Stimulated activated naive B cell treated with anti-CD40 and anti-IgM and Interleukin-4, amounts not matched to agents 10 μg/mL and 1 μg/mL and 100 μg/mL, for 72 hours (primary cell): ENCODE measurements at regions not wholly inside any gene's neighbourhood (a gene's known extent, or its start where the extent isn't known, plus 50 kb on each side); places are given as distances from the start of the nearest gene placed in this dataset.
"Not testable (repeated sequence)": the region's sequence is repeated elsewhere in the genome, so short reads cannot be mapped to it uniquely, and the experiment has no call there.

Experiments used
- ATAC-seq, 2 donors: fragments of 150-1000 bp; cut with Tn5 transposase; replicated peaks; 2 replicates each; pipeline ENCODE4 v1.10.0; 2021; ENCODE audit warnings: moderate library complexity in 1 of 2
- DNase-seq: peaks from one replicate; pipeline ENCODE4 v3.0.0; 2021
- H3K27ac Mint-ChIP-seq: one replicate; pipeline ENCODE4 v1.8.0; 2022; ENCODE audit warnings: mild to moderate bottlenecking, mixed read lengths
- H3K27me3 Mint-ChIP-seq, 2 donors: one replicate each; pipeline ENCODE4 v1.8.0; 2022; ENCODE audit warnings: mixed read lengths in 2 of 2
- H3K36me3 Mint-ChIP-seq, 2 donors: one replicate each; pipeline ENCODE4 v1.8.0; 2022; ENCODE audit warnings: mixed read lengths in 2 of 2, mild to moderate bottlenecking in 1 of 2
- H3K4me1 Mint-ChIP-seq, 2 donors: one replicate each; pipeline ENCODE4 v1.8.0; 2022; ENCODE audit warnings: mixed read lengths in 2 of 2, mild to moderate bottlenecking in 1 of 2
- H3K4me3 Mint-ChIP-seq, 2 donors: one replicate each; pipeline ENCODE4 v1.8.0; 2022; ENCODE audit warnings: mild to moderate bottlenecking in 2 of 2, mixed read lengths in 2 of 2, moderate library complexity in 1 of 2
- H3K9me3 Mint-ChIP-seq, 2 donors: one replicate each; pipeline ENCODE4 v1.8.0; 2022; ENCODE audit warnings: mixed read lengths in 2 of 2, mild to moderate bottlenecking in 1 of 2

DNA sequence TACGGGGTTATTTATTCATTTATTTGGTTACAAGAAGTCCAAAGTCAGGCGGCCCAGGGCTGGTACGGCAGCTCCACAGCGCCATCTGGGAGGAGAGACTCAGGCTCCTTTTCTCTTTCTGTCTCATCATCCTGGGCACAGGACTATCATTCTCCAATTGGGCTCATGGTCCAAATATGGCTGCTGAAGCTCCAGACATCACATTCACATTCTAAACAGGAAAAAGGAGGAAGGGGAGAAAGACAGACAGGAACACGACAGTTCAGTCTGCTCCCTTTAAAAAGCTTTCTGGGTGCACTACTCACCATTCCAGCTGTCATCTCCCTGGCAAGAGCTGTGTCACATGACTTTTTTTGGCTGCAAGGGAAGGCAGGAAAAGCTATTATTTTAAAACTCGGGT lies 74.4 kb upstream of the PDZD8 start:
- no peak for DNase-seq
- Mint-ChIP-seq H3K27ac (no peak overlapping the region), H3K4me3 (no peak overlapping the region), H3K4me1 (no peaks in the 10 kb centered on the region), H3K36me3 (peaks cover 0 to 3% of the 10 kb centered on the region in 2 donors), H3K27me3 (peaks cover 12 to 15% of the 10 kb centered on the region in 2 donors), H3K9me3 (peaks cover 26 to 28% of the 10 kb centered on the region in 2 donors)
- ATAC-seq = no peak

DNA sequence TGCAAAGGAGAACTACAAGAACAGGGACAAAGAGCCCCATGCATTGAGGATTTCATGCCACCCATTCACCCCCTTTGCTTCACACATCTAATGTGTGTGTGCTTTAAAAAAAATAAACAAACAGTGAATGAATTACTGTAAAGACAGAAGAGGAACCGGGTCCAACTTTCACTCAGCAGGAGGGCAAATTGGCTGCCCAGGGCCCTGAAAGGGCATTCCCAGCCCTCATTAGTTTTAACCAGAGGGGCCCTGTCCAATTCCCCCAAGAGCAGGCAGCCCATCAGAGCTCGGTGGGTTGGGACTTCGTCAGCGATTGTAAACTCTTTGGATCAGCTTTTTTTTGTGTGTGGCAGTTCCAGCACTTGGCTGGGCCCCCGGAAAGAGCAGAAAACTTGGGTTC lies 73.6 kb upstream of the PDZD8 start:
- DNase-seq = no peak
- Mint-ChIP-seq H3K9me3 (peaks cover 22 to 28% of the 10 kb centered on the region in 2 donors), H3K27ac (no peak overlapping the region), H3K36me3 (peaks cover 0 to 1% of the 10 kb centered on the region in 2 donors), H3K27me3 (peaks cover 11 to 12% of the 10 kb centered on the region in 2 donors), H3K4me1 (no peaks in the 10 kb centered on the region), H3K4me3 (no peak overlapping the region)
- no peak for ATAC-seq

DNA sequence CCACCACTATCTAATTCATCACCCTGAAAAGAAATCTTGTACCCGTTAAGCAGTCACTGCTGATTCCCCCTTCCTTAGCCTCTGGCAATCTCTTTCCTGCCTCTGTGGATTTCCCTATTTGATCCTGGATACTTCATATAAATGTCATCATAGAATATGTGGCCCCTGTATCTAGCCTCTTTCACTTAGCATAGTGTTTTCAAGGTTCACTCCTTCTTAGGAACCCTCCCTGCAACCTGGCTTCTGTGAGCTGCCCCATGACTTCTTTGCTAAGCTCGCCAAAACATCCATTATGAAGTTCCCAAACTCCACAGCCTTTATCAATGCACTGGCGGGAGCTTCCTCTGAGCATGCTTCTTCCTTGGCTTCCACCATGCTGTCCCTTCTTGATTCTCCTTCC lies 70.8 kb upstream of the PDZD8 start:
- peaks cover 1 to 18% of the 10 kb centered on the region in 2 donors for H3K4me1 Mint-ChIP-seq
- ATAC-seq (no peak), DNase-seq (no peak)
- peaks cover 0 to 1% of the 10 kb centered on the region in 2 donors for H3K36me3 Mint-ChIP-seq
- H3K27me3 Mint-ChIP-seq = peaks cover 15 to 17% of the 10 kb centered on the region in 2 donors
- H3K4me3 Mint-ChIP-seq = no peak overlapping the region
- H3K9me3 Mint-ChIP-seq = peaks cover 14 to 19% of the 10 kb centered on the region in 2 donors
- no peak overlapping the region for H3K27ac Mint-ChIP-seq

DNA sequence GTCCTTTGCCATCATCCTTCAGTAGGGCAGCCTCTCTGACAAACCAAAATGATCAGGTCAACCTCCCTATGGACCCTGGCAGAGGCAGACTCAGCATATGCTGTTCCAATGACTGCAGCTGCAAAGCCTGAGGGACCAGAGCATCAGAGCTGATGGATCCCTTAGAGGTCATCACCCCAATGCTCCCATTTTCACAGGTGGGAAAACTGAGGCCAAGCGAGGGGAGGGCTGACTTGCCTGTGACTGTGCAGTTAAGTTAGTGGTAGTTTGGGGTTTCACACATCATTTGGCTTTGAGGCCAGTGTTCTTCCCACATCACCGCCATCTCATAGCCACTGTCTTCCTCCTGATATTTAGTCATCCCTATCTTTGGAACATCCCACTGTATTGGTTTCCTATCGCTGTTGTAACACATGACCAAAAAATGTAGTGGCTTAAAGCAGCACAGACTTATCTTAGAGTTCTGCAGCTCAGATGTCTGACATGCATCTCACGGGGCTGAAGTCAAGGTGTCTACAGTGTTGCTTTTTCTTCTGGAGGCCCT lies 69.3 kb upstream of the PDZD8 start:
- H3K9me3 Mint-ChIP-seq = peaks cover 12 to 19% of the 10 kb centered on the region in 2 donors
- peaks cover 1 to 18% of the 10 kb centered on the region in 2 donors for H3K4me1 Mint-ChIP-seq
- no peak overlapping the region for H3K27ac Mint-ChIP-seq
- H3K4me3 Mint-ChIP-seq = no peak overlapping the region
- peaks cover 0 to 1% of the 10 kb centered on the region in 2 donors for H3K36me3 Mint-ChIP-seq
- H3K27me3 Mint-ChIP-seq = peaks cover 17 to 21% of the 10 kb centered on the region in 2 donors
- DNase-seq (no peak), ATAC-seq (no peak)

DNA sequence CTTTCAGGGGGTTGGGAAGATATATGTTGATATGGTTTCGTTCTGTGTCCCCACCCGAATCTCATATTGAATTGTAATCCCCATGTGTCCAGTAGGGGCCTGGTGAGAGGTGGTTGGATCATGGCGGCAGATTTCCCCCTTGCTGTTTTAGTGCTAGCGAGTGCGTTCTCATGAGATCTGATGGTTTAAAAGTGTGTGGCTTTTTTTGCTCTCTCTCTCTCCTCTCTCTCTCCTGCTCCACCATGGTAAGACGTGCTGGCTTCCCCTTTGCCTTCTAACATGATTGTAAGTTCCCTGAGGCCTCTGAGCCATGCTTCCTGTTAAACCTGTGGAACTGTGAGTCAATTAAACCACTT lies 68.4 kb upstream of the PDZD8 start:
- no peak for DNase-seq
- Mint-ChIP-seq H3K4me1 (peaks cover 1 to 18% of the 10 kb centered on the region in 2 donors), H3K36me3 (peaks cover 0 to 1% of the 10 kb centered on the region in 2 donors), H3K27ac (no peak overlapping the region), H3K9me3 (peaks cover 12 to 19% of the 10 kb centered on the region in 2 donors), H3K27me3 (peaks cover 23 to 26% of the 10 kb centered on the region in 2 donors), H3K4me3 (no peak overlapping the region)
- ATAC-seq = no peak

DNA sequence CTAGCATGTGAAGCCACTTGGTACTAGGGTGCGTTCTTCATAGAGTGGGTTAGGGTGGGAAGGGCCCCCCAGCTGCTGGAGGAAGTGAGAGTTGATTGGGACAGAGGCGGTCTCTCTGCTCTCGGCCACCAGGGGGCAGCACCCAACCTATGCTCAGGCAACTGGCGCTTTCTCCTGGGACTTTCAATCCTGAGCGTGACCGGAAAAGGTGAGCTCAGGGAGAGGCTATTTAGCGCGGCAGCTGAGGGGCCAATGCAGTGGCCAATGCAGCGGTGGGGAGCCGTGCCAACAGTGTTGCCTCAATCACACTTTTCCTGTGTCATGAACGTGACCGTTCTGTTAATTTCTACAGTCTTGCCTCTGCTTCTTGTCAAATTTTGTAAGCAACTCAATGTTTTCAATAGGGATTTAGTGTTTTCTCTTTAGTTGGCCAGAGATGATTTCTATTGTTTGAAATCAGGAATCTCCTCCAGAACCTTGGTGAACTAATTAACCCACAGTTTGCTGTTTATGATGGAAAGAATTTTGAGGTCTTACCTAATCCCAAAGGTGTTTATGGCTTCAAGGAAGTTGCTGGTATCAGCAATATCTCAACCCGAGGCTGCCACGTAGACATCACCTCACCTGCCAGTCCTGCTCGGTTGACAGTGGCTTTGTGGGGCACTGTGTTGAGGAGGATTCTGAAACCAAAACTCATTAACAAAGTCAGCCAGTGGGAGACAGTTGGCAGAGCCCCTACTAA lies 67.9 kb upstream of the PDZD8 start:
- peak; percentile 18 for DNase-seq

DNA sequence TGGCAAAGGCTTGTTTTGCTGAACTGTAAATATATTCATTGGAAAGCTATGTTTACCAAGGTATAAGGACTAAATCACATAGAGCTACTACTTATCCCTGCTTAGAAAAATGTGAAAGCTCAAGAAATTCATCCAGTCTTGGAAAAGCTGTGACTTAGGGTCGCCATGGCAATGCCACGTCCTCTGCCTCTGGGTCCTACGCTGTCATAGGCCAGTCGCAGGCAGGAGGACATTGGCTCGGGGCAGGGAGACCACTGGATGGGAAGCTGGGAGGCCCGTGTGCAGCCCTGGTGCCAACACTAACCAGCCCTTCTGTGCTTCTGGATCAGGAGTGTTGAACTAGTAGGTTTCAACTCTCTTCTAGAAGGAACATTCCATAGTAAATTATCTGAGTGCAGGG lies 67.3 kb upstream of the PDZD8 start:
- Mint-ChIP-seq H3K4me1 (peaks cover 1 to 18% of the 10 kb centered on the region in 2 donors), H3K36me3 (peaks cover 0 to 1% of the 10 kb centered on the region in 2 donors), H3K4me3 (peak overlapping the region in 1 of 2 donors; percentile 62), H3K9me3 (peaks cover 12 to 19% of the 10 kb centered on the region in 2 donors), H3K27ac (no peak overlapping the region), H3K27me3 (peaks cover 28 to 29% of the 10 kb centered on the region in 2 donors)
- ATAC-seq (no peak), DNase-seq (no peak)

More for the DNA sequence above, 67.9 kb upstream of the PDZD8 start:
- Mint-ChIP-seq H3K27ac (no peak overlapping the region), H3K9me3 (peaks cover 12 to 19% of the 10 kb centered on the region in 2 donors), H3K4me1 (peaks cover 1 to 18% of the 10 kb centered on the region in 2 donors), H3K4me3 (peak overlapping the region in 1 of 2 donors; percentile 62), H3K36me3 (peaks cover 0 to 1% of the 10 kb centered on the region in 2 donors), H3K27me3 (peaks cover 25 to 27% of the 10 kb centered on the region in 2 donors)
- ATAC-seq = peak; percentile 74 to 75

DNA sequence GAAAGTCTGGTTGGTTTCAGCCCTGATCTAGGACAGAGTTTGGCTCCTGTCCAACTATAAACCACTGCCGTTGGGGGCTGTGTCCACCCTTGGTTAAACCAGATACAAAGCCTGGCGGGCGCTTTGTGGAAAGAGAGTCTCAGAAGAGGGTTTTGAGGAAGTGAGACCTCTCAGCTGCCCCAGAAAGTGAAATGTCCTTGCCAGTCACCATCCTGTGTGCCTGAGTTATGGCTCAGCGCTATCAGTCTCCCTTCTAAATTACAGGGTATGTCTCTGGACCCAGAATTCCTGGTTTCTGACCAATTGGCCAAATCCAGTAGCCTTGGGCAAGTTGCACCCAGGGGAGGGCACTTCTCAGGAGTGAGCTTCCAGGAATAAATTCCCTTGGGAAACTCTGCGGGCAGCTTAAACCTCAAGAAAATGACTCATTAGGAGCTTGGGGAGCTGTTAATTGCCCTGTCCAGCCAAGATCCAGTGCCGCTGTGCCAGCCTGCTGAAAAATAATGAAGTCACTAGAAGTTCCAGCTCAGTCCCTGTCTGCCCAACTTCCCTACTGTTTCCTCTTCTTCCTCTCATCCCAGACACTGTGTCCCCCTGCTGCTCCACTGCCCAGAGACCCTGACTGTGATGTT lies 66.7 kb upstream of the PDZD8 start:
- no peak overlapping the region for H3K4me3 Mint-ChIP-seq
- DNase-seq (peak; percentile 9), ATAC-seq (peak; percentile 68 to 74)
- H3K27ac Mint-ChIP-seq = no peak overlapping the region
- H3K36me3 Mint-ChIP-seq = no peaks in the 10 kb centered on the region
- H3K4me1 Mint-ChIP-seq = peaks cover 1 to 18% of the 10 kb centered on the region in 2 donors
- H3K9me3 Mint-ChIP-seq = peaks cover 10 to 15% of the 10 kb centered on the region in 2 donors
- peaks cover 25 to 30% of the 10 kb centered on the region in 2 donors for H3K27me3 Mint-ChIP-seq

DNA sequence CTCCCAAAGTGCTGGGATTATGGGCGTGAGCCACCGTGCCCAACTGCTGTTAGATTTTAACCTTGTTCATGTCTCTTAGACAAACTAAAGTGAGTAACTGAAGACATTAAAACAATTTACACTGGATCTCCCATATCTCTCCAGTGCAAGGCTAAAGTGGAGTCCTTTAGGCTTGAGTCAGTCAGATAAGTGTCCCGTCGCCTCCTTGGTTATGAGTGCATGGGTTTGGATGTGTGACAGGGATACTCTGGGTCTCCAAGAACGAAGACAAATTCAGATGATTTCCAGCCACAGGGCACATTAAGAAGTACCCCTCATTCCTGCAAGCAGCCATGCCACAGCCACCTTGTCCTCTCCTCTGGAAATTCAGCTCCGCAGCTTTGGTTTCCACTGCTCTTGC lies 66.1 kb upstream of the PDZD8 start:
- ATAC-seq = no peak
- peaks cover 10 to 14% of the 10 kb centered on the region in 2 donors for H3K9me3 Mint-ChIP-seq
- no peak overlapping the region for H3K27ac Mint-ChIP-seq
- H3K27me3 Mint-ChIP-seq = peaks cover 30 to 35% of the 10 kb centered on the region in 2 donors
- H3K4me3 Mint-ChIP-seq = no peak overlapping the region
- no peak for DNase-seq
- H3K36me3 Mint-ChIP-seq = no peaks in the 10 kb centered on the region
- peaks cover 1 to 18% of the 10 kb centered on the region in 2 donors for H3K4me1 Mint-ChIP-seq

DNA sequence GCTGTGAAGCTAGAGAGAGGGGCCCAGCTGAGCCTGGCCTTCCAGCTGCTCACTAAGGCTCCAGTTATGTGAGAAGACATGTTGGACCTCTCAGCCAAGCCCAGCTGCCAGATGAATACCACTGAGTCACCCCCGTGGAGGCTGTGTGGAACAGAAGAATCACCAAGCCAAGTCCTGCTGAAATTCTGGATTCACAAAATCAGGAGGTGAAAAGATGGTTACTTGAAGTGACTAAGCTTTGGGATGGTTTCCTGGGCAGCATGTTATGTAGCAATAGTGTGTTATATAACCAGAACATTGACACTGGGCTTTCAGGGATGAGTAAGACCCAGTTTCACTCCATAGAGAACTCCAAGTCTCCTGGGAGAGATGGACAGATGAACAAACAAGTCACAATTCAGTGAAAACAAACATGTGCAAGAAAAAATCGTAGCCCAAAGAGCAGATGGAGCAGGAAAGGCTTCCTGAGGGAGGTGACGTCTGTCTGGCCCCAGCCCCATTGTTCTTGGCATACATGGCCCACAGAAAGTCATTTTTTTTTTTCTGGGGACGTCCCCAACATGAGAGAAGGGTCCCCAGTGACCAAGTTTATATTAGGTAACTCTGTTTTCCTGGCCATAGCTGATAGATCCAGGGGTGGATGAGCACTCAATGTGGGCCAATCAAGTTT lies 64.1 kb upstream of the PDZD8 start:
- ATAC-seq = no peak
- H3K4me1 Mint-ChIP-seq = peaks cover 1 to 18% of the 10 kb centered on the region in 2 donors
- no peak overlapping the region for H3K27ac Mint-ChIP-seq
- no peak overlapping the region for H3K4me3 Mint-ChIP-seq
- no peaks in the 10 kb centered on the region for H3K9me3 Mint-ChIP-seq
- peaks cover 29 to 30% of the 10 kb centered on the region in 2 donors for H3K27me3 Mint-ChIP-seq
- H3K36me3 Mint-ChIP-seq = no peaks in the 10 kb centered on the region
- DNase-seq = no peak

DNA sequence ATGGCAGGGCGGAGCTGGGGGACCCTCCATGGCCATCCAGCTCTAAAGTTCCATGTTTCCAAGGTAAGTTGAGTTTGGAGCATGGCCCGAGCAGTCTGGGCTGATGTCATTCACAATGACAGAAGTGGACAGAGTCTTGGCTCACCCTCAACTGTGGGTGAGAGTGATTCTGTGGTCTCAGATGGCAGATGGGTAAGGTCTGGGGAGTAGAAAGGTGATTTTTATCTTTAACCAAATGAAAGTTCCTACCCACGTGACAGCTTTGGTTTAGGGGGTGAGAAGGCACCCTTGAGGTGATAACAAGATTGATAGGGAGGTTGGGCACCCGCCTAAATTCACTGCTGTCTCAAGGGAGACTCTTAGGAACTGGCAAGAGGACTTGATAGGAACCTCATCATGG lies 57.6 kb upstream of the PDZD8 start:
- H3K4me1 Mint-ChIP-seq = no peaks in the 10 kb centered on the region
- H3K4me3 Mint-ChIP-seq = no peak overlapping the region
- H3K27ac Mint-ChIP-seq = no peak overlapping the region
- peaks cover 32 to 34% of the 10 kb centered on the region in 2 donors for H3K27me3 Mint-ChIP-seq
- no peaks in the 10 kb centered on the region for H3K9me3 Mint-ChIP-seq
- ATAC-seq = no peak
- no peaks in the 10 kb centered on the region for H3K36me3 Mint-ChIP-seq
- no peak for DNase-seq

DNA sequence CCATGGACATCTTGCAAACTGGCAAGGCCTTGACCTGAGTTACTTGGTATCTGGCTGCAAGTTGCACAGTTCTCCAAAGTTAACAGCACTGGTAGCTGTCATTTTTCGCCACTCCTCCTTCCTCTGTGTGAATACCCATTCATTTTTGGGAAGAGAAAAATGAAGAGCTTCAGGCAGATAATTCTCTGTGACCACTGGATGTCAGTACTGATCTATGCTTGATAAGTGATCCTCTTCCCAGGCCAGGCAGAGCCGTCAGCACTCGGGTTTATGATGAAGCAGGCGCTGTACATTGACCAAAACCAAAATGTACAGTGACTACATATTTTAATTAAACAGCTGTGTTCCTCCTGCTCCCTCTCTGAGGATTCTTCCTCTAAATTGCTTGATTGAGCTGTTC lies 55.9 kb upstream of the PDZD8 start:
- H3K27ac Mint-ChIP-seq = no peak overlapping the region
- H3K9me3 Mint-ChIP-seq = no peaks in the 10 kb centered on the region
- no peak overlapping the region for H3K4me3 Mint-ChIP-seq
- DNase-seq = no peak
- no peak for ATAC-seq
- H3K4me1 Mint-ChIP-seq = no peaks in the 10 kb centered on the region
- peaks cover 26% of the 10 kb centered on the region in 2 donors for H3K27me3 Mint-ChIP-seq
- H3K36me3 Mint-ChIP-seq = no peaks in the 10 kb centered on the region

DNA sequence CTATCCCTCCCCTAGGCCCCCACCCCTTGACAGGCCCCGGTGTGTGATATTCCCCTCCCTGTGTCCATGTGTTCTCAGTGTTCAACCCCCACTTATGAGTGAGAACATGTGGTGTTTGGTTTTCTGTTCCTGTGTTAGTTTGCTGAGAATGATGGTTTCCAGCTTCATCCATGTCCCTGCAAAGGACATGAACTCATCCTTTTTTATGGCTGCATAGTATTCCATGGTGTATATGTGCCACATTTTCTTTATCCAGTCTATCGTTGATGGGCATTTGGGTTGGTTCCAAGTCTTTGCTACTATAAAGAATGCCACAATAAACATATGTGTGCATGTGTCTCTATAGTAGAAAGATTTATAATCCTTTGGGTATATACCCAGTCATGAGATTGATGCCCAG lies 55.3 kb upstream of the PDZD8 start:
- ATAC-seq, H3K36me3 Mint-ChIP-seq, H3K9me3 Mint-ChIP-seq, DNase-seq, H3K4me1 Mint-ChIP-seq, H3K27ac Mint-ChIP-seq, H3K4me3 Mint-ChIP-seq: not testable (repeated sequence)
- H3K27me3 Mint-ChIP-seq = peaks cover 26% of the 10 kb centered on the region in 2 donors

DNA sequence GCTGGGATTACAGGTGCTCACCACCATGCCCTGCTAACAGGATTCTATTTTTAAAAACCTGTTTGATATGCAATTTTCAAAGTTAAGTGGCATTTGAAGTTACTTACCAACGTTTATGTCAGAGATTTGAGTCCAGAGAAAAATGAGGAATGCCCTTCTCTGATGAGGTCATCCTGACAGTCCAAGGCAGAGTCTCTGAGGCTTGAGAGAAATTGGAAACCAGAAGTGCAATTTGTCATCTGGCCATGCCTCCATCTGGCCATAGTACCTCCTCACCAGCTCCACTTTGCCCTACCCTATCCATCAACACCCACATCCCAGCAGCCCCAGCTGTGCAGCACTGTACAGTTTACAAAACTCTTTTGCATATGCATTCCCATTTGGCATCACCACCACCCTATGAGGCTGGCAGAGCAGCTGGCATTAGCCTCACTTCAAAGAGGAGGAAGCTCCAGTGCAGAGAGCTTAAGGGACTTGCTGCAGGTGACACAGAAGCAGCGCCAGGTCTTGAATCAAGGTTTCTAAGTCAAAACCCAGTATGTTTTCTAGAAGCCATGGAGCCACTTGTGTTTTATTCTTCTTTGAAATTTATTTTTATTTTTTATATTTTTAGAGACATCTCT lies 54.5 kb upstream of the PDZD8 start:
- H3K36me3 Mint-ChIP-seq = no peaks in the 10 kb centered on the region
- peaks cover 26 to 29% of the 10 kb centered on the region in 2 donors for H3K27me3 Mint-ChIP-seq
- H3K4me3 Mint-ChIP-seq = no peak overlapping the region
- no peaks in the 10 kb centered on the region for H3K9me3 Mint-ChIP-seq
- peaks cover 0 to 2% of the 10 kb centered on the region in 2 donors for H3K4me1 Mint-ChIP-seq
- ATAC-seq = no peak
- no peak for DNase-seq
- no peak overlapping the region for H3K27ac Mint-ChIP-seq
